Retina (tissue), 1 donor: ENCODE measurements at regions not wholly inside any gene's neighbourhood (a gene's known extent, or its start where the extent isn't known, plus 50 kb on each side); places are given as distances from the start of the nearest gene placed in this dataset.

Source experiments
- DNase-seq: peaks from one replicate; pipeline ENCODE4 v3.0.0-alpha.2; 2016

DNA sequence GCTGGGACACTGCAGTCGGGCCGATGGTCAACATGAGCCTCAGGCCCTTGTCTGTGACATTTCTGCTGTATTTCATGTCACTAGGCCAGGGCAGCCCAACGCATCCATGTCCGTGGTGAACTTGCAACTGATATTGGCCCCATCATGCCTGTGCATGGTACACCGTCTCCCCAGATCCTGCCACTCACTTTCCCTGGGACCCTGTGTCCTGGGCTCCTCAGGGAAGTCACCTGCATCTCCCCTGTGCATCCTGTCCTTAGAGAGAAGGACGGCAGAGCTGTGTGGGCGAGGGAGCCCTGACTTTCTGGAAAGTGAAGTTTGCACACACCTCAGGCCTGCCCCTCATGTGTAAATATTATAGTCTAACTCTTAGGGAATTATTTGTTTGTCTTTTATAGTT lies 123.3 kb downstream of the ACKR3 start:
- no peak for DNase-seq

DNA sequence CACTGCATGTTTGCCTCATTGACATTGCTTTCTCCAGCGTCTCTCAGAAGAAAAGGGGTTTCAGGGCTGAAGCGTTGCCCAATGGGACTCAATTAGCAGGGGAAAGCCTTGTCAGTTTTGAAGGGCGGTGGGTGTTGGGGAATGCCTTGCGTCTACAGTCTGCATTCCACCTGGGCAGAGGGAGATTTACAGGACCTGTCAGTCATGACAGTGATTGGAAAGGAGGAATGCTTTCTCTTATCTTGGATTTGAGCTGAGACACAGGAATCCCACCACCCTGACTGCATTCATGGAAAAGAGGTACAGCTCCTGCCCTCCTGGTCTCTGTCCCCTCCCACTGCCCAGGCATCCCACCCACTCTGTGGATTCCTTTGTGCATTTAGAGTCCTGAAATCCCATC lies 123.9 kb downstream of the ACKR3 start:
- no peak for DNase-seq

DNA sequence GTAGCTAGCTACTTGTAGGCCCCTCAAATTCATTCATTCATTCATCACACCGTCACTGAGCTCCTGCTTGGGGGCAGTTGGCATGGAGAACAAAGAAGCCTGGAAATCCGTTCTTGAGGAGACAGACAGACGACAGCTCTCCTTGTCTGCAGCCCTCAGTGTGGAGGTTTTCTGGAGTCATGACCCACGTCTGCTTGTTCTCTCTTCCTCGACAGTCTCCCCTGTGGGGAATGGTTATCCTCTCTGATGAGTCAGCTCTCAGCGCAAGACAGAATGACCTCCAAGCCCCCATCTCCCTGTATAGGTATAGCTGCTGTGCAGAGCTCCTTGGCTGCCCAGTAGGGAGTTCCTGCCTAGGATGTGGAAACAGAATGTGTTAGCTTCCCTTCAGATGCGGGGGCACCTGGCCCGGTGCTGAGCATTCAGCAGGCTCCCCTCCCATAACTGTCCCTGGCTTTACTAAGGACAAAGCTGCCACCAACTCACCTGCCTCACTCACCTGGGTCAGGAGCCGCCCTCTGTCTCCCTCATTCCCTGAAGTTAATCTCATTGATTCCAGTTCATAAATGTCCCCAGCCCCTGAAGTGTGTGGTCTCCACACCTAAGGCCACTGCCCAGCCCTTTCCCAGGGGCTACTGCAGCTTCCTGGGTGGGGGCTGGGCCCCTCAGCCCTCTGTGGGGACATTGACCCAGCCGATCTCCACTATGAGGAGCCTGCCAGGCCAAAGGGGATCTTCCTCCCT lies 124.7 kb downstream of the ACKR3 start:
- DNase-seq, result no peak

DNA sequence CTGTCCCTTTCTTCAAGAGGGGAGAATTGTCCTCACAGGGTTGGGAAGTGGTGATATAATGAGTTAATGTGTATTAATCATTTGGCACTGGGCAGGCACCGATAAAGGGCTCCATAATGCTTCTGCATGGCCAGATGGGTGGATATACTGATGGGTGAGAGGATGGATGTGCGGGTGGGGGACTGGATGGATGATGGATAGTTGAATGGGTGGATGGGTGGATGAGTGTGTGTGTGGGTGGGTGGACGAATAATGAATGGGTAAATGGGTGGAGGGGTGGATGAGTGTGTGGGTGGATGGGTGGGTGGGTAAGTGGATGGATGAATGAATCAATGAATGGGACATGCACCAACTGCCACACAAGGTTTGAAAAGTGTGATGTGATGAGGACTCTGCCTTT lies 127.2 kb downstream of the ACKR3 start:
- DNase-seq, result no peak

DNA sequence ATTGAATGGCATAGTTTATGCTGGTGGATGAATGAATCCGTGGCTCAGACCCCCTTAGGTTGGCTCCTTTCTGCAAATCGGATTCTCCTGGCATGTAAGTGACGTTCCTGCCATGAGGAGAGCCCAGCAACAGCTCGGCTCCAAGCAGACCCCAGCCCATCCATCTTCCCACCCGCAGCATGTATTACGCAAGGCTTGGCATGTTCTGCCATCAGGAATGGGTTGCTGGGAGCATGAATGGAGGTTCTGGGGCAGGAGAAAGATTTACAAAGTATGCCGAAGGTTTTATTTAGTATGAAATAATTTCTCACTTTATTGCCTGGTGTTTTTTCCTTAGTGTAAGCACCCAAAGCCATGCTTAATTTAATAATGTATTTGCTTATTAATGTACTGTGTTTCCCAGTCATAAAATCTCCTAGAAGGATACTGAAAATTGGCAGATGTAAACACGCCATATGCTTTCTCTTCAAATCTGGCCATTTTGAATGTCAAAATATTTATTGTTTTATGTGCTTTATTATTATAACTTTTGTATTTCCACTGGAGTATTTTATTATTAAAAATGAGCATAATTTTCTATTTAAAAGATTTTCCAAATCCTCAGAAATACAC lies 128.5 kb downstream of the ACKR3 start:
- DNase-seq, result no peak

DNA sequence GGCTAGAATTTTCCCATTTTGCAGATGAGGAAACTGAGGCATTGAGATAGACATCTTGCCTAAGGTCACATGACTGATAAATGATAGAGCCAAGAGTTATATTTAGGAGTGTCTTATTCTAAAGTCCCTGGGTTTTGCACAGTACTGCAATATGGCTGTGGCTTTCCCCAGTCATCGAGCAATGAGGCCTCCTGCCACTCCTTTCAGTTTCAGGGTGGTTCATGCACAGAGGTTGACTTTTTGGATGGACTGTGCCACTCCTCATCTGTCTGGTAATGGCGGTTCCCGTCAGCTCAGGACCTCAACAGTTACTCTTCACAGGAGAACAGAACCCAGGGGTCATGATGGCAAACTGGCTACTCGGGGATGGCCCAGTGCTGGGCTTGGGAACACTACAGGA lies 131.1 kb downstream of the ACKR3 start:
- DNase-seq, result no peak

DNA sequence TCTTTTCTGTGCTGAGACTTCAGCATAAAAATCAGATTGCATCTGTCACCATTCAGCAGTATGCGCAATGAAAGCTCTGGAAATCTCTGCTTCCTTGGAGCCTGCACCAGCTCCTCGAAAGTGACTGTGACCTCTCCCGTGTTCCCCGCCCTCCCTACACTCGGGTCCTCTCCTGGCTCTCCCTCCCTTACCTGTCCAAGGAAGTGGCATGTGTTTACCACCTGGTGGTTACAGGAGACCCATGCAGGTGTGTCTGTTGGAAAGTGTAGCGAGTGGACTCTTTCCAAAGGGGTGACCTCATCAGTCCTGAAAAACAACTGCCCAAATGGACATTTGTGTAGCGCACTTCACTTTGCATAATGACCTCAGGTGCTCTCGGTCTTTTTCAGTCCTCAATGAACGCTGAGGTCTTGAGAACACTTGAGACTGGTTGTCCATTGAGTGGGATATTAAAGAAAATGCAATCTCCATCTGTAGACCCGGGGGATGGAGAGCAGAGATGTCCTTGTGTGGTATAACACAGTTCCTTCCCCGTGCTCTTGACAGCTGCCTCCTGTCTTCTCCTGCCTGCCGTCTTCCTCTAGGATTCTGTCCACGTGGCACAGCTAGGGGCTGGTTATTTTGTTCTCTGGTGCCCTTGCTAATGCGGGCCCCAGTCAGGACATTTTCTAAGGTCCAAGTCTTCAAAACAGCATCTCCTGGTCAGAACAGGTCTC lies 133.2 kb downstream of the ACKR3 start:
- DNase-seq, result no peak

DNA sequence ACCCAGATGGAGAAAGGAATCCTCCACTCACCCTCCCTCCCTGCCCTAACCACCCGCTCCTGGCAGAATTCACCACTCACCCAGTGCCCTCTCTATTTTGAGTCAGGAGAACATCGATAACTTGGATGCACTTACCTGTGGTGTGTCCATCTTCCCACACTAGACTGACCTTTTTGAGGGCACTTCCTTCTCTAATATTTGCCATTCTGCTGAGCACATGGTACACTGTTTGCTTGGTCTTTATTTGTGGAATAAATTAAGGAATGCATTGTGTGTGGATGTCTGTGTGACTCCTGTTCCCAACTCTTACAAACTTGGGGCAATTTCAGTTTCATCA lies 133.7 kb downstream of the ACKR3 start:
- no peak for DNase-seq

DNA sequence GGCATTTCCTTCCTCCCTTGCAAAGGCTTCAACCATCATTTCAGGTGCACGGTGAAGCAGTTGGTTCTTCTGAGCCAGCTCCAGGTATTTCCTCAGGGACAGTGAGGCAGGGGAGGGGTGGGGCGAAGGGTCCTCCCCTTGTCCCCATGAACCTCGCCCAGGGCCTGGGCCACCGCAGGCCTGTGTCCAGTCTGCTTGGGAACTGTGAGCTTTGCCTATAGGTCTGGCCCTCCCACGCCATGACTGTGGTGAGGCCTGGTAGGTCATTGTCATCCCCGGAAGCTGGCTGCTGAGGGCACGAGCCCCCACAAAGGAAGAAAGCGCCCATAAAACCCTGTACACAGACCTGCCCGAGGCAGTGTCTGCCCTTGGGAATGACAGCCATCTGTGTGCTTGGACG lies 134.3 kb downstream of the ACKR3 start:
- DNase-seq, result no peak

DNA sequence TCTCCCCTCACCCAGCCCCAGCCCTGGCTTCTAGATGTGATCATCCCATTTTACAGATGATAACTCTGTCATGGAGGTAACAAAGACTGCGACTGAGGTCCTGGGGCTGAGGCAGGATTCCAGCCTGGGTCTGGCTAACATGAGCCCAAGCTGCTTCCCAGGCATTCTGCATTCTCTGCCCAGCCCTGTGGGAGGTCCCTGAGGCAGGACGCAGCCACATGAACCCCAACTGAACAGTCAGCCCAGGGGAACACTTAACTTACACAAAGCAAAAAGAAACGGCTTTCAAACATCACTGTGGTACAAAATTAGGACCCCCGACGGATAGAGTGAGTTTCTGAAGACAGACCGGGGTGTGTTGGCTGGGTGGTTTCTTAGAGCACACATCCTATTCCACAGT lies 135.3 kb downstream of the ACKR3 start:
- DNase-seq, result no peak

DNA sequence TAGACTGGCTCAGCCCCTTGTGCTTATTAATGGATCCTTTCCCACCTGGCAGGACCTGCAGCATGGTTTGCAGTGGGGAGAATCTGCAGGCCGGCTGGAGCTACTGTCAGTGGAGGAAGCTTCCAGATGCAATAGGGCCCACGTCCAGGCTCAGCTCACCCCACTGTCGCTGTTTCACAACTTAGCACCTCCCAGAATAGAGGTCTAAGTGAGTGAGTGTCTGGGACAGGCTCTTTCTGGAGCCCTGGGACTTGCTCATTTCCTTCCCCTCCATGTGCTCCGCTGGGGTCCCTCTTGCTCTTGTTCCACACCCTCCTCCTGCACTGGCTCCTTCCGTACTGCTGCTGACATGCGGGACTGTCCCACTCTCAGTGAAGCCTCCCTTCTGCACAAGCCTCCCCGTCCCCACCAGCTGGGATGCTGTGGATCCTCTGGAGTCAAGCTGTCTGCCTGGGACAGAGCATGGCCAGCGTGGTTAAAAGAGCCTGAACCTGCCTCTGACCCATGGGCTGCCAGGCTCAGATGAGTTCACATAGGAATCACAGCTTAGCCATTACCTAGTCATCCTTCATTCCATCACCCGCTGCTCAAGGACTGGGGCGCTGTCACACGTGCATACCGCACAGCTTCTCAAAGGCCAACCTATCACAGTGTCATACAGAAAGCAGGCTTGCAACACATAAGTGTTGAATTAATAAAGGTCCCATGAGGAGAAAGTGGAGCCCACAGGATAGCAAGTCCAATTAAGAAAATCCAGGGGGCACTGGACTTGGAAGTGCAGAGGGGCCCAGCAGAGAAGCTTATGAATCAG lies 135.9 kb downstream of the ACKR3 start:
- peak; percentile 47 for DNase-seq

DNA sequence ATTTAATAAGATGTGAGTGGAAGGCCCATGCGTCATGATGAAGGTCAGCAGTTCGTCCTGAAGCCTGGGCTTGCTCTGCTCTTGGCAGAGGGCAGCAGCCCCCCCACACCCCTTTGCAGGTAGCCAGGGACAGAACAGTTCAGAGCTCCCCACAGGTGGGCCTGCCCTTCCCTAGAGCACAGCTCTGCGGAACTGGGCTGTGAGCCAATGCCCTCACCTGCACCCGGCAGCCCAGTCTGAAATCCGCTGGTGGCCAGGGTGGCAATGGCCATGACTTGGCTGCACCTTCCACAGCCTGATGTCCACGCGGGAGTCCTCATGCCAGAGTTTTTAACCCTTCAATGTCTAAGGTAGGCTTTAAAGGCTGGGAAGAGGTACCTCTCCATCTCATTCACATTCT lies 136.7 kb downstream of the ACKR3 start:
- DNase-seq, result no peak

DNA sequence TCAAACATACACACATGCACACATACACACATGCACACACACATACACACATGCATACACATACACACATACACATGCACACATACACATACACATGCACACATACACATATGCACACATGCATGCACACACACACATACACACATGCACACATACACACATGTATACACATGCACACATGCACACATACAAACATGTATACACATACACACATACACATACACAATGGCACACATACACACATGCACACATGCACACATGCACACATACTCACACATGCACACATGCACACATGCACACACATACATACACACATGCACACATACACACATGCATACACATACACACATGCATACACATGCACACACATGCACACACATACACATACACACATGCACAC lies 137.2 kb downstream of the ACKR3 start:
- DNase-seq, result no peak

DNA sequence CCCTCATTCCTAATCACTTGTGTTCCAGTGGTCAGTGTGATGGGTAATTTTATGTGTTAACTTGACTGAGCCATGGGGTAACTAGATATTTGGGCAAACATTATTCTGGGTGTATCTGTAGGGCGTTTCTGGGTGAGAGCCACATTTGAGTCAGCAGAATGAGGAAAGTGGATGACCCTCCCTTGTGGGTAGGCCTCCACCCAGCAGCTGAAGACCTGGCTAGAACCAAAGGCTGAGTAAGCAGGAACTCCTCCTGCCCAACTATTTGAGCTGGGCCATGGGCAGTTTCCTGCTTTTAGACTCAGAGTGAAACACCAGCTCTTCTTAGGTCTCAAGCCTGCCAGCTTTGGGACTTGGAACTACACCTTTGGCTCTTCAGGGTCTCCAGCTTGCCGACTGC lies 141.8 kb downstream of the ACKR3 start:
- no peak for DNase-seq

DNA sequence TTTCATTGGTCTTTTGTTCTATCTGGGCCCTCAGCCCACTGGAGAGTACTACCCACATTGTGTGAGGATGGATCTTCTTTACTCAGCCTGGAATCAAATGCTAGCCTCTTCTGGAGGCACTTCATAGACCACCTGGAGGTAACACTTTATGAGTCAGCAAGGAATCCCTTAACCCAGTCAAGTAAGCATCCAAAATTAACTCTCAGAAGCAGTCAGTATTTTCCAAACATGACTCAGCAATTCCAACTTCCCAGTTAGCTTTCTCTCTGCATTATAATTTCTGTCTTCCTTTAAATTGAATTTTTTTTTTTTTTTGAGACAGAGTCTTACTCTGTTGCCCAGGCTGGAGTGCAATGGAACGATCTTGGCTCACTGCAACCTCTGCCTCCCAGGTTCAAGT lies 142.7 kb downstream of the ACKR3 start:
- DNase-seq, result no peak

DNA sequence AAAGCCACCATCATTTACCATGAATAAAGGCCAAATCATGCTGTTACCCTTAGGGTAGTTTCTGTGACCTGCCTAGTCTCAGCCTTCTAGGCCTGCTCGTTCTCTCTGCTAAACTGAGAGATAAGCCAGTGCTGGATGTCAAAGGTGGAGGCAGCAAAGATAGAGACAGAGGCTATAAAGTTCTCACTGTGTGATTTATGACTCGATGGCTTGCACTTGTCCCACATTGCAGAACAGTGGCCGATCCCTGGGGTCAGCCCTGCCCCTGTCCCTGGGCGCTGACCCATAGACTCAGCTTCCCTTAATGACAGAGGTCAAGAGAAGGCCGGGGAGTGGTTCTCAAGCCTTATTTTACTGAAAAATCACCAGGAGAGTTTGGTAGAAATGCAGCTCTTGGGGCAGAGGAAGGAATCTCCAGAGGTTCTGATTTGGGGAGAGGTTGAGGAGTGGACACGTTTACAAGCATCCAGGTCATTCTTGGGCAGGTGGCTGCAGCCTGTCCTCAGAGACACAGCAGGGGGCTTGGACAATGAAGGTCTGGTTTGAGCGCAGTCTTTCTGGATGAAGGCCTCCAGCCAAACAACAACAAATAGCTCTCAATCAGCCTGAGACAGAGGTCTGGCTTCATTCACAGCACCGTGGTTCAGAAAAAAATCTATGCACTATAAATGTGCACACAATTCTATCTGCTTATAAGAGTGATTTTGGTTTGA lies 143.5 kb downstream of the ACKR3 start:
- DNase-seq, result no peak

DNA sequence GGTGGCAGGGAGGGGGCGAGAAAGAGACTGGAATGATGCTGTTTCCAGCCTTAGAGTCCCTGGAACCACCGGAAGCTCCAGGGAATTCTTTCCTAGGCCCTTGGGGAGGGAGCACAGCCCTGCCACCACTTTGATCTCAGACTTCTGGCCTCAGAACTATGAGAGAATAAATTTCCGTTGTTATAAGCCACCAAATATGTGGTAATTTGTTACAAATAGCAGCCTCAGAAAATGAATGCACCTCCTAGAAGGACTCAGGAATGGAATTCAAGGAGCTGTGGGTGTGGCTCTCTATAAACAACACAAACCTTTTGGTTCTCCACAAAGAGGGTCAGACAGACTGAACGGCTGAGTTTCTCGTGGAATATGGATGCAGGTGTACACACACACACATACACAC lies 144.5 kb downstream of the ACKR3 start:
- DNase-seq, result no peak

DNA sequence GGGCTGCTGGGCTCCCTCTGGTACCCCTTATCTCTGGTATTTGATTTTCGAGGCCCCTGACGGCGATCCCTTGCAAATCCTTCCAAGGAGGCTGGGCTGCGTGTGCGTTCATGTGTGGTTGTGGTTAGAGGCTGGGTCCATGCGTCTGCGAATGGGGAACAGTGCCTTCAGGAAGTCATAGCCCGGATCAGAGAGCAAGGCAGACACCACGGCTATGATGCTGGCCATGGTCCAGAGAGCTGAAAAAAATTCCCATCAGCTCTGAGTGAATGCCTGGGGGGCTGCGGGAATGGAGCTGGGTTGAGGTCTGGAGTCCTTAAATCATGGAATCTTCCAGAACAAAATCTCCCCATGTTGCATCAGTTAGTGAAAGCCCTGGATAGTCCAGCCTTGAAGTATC lies 145.5 kb downstream of the ACKR3 start:
- DNase-seq, result peak; percentile 49

DNA sequence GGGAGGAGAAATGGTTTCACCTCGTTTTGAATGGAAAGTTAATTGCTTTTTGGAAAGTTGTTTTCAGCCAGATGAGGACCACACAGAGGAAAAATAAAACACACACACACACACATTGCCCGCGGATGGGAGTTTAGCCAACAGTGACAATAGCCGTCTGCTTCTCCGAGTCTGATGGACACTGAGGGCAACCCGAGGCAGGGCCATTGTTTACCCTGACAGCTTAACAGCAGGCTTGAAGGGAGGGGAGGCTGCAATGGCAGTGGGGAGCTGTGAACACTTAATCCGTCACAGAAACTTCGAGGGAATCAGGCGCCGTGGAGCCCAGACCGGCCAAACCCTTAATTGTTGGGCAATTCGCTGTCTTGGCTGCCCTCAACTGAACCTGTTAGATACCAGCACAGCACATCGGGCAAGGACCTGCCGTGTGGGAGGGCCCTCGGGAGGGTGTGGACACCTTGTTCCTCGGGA lies 145.9 kb downstream of the ACKR3 start:
- DNase-seq, result peak; percentile 70

DNA sequence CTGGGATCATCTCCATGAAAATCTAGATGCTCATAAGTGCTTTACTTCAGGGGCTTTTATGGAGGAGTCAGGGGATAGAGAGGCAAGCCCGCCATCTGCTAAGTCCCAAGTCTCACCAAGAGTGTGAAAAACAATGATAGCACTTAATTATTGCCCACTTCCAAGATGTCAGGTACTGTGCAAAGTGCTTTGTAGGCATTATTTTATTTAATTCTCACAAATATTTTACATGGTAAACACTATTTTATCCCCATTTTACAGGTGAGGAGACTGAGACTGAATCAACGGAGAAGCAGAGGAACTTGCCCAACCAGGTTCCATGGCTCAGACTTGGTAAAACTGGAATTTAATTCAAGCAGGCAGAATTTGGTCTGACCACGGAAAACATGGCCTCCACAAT lies 147.5 kb downstream of the ACKR3 start:
- DNase-seq, result no peak

DNA sequence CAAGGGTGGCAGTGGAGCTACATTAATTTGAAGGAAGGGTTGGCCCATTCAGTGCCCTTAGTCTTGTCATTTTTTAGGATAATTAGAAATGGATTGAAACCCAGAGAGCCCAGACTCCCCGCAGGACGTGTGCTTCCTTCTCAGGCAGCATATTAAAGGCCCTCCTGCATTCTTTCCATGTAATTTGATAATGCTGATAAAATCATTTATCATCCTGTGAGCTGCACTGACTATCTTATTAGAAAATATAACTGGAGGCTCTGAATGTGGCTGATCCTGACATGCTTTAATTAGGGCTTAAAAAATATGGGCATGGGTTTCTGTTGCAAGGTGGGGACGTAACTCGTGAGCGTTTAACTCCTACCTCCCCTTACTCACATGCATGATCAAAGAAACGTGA lies 148.1 kb downstream of the ACKR3 start:
- DNase-seq, result no peak

DNA sequence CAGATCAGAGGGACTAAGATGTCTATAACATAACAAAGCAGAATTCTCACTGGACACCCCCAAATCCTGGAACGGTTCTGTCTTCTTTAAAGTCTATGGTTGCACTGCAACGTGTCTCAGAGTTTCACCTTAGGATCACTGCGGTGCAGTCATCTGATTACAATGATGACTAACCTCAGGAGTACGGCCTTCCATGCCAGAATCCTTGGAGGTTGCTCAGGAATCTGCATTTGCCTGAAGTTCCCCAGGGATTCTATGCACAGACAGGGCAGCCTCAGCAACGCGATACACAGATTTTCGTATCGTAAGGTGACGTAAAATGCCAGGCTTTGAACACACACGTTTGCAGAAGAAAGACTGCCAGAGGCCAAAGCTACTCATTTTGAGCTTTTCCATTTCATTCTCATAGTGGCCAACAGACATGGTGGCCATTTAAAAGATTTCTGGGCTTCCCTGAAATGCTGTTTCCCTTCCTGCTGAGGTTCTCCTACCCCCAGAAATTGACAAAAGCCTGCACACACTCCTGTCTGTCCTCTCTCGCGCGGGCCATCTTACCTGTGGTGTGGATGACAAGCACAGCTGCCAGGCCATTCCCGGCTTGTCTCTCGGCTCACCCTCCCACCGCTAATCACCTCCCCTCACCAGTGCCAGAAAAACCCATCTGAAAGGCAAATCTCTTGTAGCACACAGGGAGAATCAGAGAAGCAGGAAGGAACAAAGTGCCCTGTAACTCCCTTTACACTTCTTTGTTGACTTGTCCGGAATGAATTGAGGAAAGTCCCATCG lies 148.8 kb downstream of the ACKR3 start:
- no peak for DNase-seq
